Ishikawa (cell line): ENCODE measurements at regions not wholly inside any gene's neighbourhood (a gene's known extent, or its start where the extent isn't known, plus 50 kb on each side); places are given as distances from the start of the nearest gene placed in this dataset.

Experiments used
- CEBPB ChIP-seq: IDR thresholded peaks from 2 replicates; pipeline ENCODE4 v1.6.1; 2012
- CREB1 ChIP-seq: IDR thresholded peaks from 2 replicates; pipeline ENCODE4 v1.6.1; 2012; ENCODE audit warnings: low read depth
- EGR1 ChIP-seq: IDR thresholded peaks from 2 replicates; pipeline ENCODE4 v1.6.1; 2012
- EP300 ChIP-seq: IDR thresholded peaks from 2 replicates; pipeline ENCODE4 v1.6.1; 2012; ENCODE audit warnings: borderline replicate concordance
- FOXM1 ChIP-seq: IDR thresholded peaks from 2 replicates; pipeline ENCODE4 v1.6.1; 2012; ENCODE audit warnings: low read depth, borderline replicate concordance
- MAX ChIP-seq: IDR thresholded peaks from 2 replicates; pipeline ENCODE4 v1.6.1; 2012
- NFIC ChIP-seq: IDR thresholded peaks from 2 replicates; pipeline ENCODE4 v1.6.1; 2012
- RAD21 ChIP-seq: IDR thresholded peaks from 2 replicates; pipeline ENCODE4 v1.6.1; 2012; ENCODE audit warnings: low read depth
- REST ChIP-seq: IDR thresholded peaks from 2 replicates; pipeline ENCODE4 v1.6.1; 2012; ENCODE audit warnings: low read depth, mild to moderate bottlenecking
- TAF1 ChIP-seq: IDR thresholded peaks from 2 replicates; pipeline ENCODE4 v1.6.1; 2012; ENCODE audit warnings: low read depth, mild to moderate bottlenecking
- TCF12 ChIP-seq: IDR thresholded peaks from 2 replicates; pipeline ENCODE4 v1.6.1; 2012; ENCODE audit warnings: low read depth
- TEAD4 ChIP-seq: IDR thresholded peaks from 2 replicates; pipeline ENCODE4 v1.6.1; 2012
- USF1 ChIP-seq: IDR thresholded peaks from 2 replicates; pipeline ENCODE4 v1.6.1; 2012
- YY1 ChIP-seq: IDR thresholded peaks from 2 replicates; pipeline ENCODE4 v1.6.1; 2012; ENCODE audit warnings: low read depth
- ZBTB7A ChIP-seq: IDR thresholded peaks from 2 replicates; pipeline ENCODE4 v1.6.1; 2012; ENCODE audit warnings: low read depth

- TF ChIP-seq RAD21 (no peak), REST (no peak), NFIC (no peak), TCF12 (no peak)
Observed at GRCh38 chr2:187942876-187943275, 348.8 kb upstream of the GULP1 start.

- TF ChIP-seq CEBPB, result no peak
- no peak for TF ChIP-seq YY1
- TF ChIP-seq NFIC, result no peak
- TF ChIP-seq TCF12, result no peak
- no peak for TF ChIP-seq RAD21
- TF ChIP-seq EP300, result no peak
- no peak for TF ChIP-seq ZBTB7A
- no peak for TF ChIP-seq TEAD4
- no peak for TF ChIP-seq FOXM1
- TF ChIP-seq TAF1, result no peak
- no peak for TF ChIP-seq CREB1
- TF ChIP-seq MAX, result no peak
- TF ChIP-seq REST, result no peak
- TF ChIP-seq EGR1, result no peak
- no peak for TF ChIP-seq USF1
Observed at GRCh38 chr2:187943772-187944369, 347.8 kb upstream of the GULP1 start.

- TF ChIP-seq RAD21, result no peak
- no peak for TF ChIP-seq EP300
- TF ChIP-seq MAX, result no peak
- no peak for TF ChIP-seq TAF1
- no peak for TF ChIP-seq CREB1
- TF ChIP-seq EGR1, result no peak
- TF ChIP-seq USF1, result no peak
Observed at GRCh38 chr2:187949859-187950258, 341.8 kb upstream of the GULP1 start.

- TF ChIP-seq TAF1 (no peak), REST (no peak), EGR1 (no peak), USF1 (no peak), FOXM1 (no peak), CEBPB (no peak), NFIC (no peak), MAX (no peak), EP300 (no peak), RAD21 (no peak)
Observed at GRCh38 chr2:187951470-187952218, 340.0 kb upstream of the GULP1 start.
